Daoy (cell line): ENCODE measurements at regions not wholly inside any gene's neighbourhood (a gene's known extent, or its start where the extent isn't known, plus 50 kb on each side); places are given as distances from the start of the nearest gene placed in this dataset.

Experiments
- DNase-seq: peaks from one replicate; pipeline ENCODE4 v3.0.0-alpha.2; 2015; ENCODE audit warnings: low read depth

GRCh38 chr3:182067423-182067822, 355.7 kb downstream of the SOX2 start:
- DNase-seq = no peak

- DNase-seq = no peak
Measured at GRCh38 chr3:182078316-182078715, 366.6 kb downstream of the SOX2 start.

GRCh38 chr3:182078929-182079328, 367.2 kb downstream of the SOX2 start:
- no peak for DNase-seq

- no peak for DNase-seq
Measured at GRCh38 chr3:182081096-182081495, 369.4 kb downstream of the SOX2 start.

- peak; percentile 19 for DNase-seq
Measured at GRCh38 chr3:182083112-182083511, 371.4 kb downstream of the SOX2 start.

- DNase-seq = no peak
Measured at GRCh38 chr3:182092662-182093262, 381.0 kb downstream of the SOX2 start.

GRCh38 chr3:182094321-182094720, 382.6 kb downstream of the SOX2 start:
- no peak for DNase-seq

- peak; percentile 21 for DNase-seq
Measured at GRCh38 chr3:182104881-182105280, 393.2 kb downstream of the SOX2 start.

- DNase-seq = peak; percentile 55
Measured at GRCh38 chr3:182105875-182106274, 394.1 kb downstream of the SOX2 start.

- DNase-seq = no peak
Measured at GRCh38 chr3:182108371-182108770, 396.6 kb downstream of the SOX2 start.

GRCh38 chr3:182111967-182112366, 400.2 kb downstream of the SOX2 start:
- no peak for DNase-seq

GRCh38 chr3:182115328-182116015, 403.7 kb downstream of the SOX2 start:
- no peak for DNase-seq

GRCh38 chr3:182116386-182116785, 404.7 kb downstream of the SOX2 start:
- DNase-seq = no peak

- DNase-seq = no peak
Measured at GRCh38 chr3:182117131-182117530, 405.4 kb downstream of the SOX2 start.

- peak; percentile 32 for DNase-seq
Measured at GRCh38 chr3:182117583-182117982, 405.9 kb downstream of the SOX2 start.

- peak; percentile 86 for DNase-seq
Measured at GRCh38 chr3:182118066-182118465, 406.3 kb downstream of the SOX2 start.

GRCh38 chr3:182121401-182121800, 409.7 kb downstream of the SOX2 start:
- no peak for DNase-seq

GRCh38 chr3:182122779-182123178, 411.1 kb downstream of the SOX2 start:
- DNase-seq = no peak

- DNase-seq = no peak
Measured at GRCh38 chr3:182124187-182124586, 412.5 kb downstream of the SOX2 start.

- no peak for DNase-seq
Measured at GRCh38 chr3:182124716-182125115, 413.0 kb downstream of the SOX2 start.

- no peak for DNase-seq
Measured at GRCh38 chr3:182129740-182130139, 418.0 kb downstream of the SOX2 start.

GRCh38 chr3:182133752-182134151, 422.0 kb downstream of the SOX2 start:
- peak; percentile 8 for DNase-seq

- DNase-seq = no peak
Measured at GRCh38 chr3:182135056-182135455, 423.3 kb downstream of the SOX2 start.
